ENCODE measurements at regions not wholly inside any gene's neighbourhood (a gene's known extent, or its start where the extent isn't known, plus 50 kb on each side); places are given as distances from the start of the nearest gene placed in this dataset.

DNA sequence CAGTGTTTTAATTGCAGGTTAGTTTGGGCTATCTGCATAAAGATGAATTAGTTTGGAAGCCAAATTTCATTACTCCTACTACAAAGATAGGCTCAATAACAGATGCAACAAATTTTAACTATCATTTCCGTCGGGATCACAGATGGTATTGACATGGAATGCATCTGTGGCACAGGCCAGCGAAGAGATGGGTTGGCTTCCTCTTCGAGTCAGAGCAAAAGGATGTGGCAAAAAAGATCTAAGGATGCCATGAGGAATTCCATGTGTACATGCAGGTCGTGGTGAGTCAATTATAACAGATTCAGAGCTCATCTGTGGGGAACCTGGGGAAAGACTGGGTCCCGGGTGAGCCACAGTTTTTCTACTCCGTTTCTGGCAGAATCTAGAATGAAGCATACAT lies 83.0 kb upstream of the CITED2 start:
- CTCF ChIA-PET = no interaction called here
- no peaks in the 10 kb centered on the region for H3K36me3 ChIP-seq (ENCODE audit: control insufficient read depth, insufficient read depth, low read length)
- DNase-seq = no peak
- no peaks in the 10 kb centered on the region for H3K27me3 ChIP-seq (replicated peaks; ENCODE audit: control insufficient read depth, insufficient read depth, low read length)
- TF ChIP-seq, protein P1, sequence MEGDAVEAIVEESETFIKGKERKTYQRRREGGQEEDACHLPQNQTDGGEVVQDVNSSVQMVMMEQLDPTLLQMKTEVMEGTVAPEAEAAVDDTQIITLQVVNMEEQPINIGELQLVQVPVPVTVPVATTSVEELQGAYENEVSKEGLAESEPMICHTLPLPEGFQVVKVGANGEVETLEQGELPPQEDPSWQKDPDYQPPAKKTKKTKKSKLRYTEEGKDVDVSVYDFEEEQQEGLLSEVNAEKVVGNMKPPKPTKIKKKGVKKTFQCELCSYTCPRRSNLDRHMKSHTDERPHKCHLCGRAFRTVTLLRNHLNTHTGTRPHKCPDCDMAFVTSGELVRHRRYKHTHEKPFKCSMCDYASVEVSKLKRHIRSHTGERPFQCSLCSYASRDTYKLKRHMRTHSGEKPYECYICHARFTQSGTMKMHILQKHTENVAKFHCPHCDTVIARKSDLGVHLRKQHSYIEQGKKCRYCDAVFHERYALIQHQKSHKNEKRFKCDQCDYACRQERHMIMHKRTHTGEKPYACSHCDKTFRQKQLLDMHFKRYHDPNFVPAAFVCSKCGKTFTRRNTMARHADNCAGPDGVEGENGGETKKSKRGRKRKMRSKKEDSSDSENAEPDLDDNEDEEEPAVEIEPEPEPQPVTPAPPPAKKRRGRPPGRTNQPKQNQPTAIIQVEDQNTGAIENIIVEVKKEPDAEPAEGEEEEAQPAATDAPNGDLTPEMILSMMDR (IDR thresholded peaks at IDR 0.05; ENCODE audit: insufficient read depth in 1 of 2, low read depth in 1 of 2, low read length in 1 of 2, severe bottlenecking in 1 of 2, unreplicated experiment in 1 of 2) = no peak
- H3K9me3 Mint-ChIP-seq (ENCODE audit: unreplicated experiment) = no peaks in the 10 kb centered on the region
- H3K36me3 Mint-ChIP-seq (ENCODE audit: insufficient read depth, unreplicated experiment) = no peaks in the 10 kb centered on the region
- POLR2A ChIA-PET = no interaction called here
- no peaks in the 10 kb centered on the region for H3K4me1 ChIP-seq
- no TSS peak for BruUV-seq (replicated peaks)
- H3K27me3 Mint-ChIP-seq (ENCODE audit: insufficient read depth, unreplicated experiment) = no peaks in the 10 kb centered on the region
- intact Hi-C loops (cut with micrococcal nuclease; ENCODE audit: unreplicated experiment) = no loop called here
- H3K4me3 Mint-ChIP-seq (ENCODE audit: unreplicated experiment) = no peak overlapping the region
- H3K4me1 Mint-ChIP-seq (ENCODE audit: low read depth, unreplicated experiment) = no peaks in the 10 kb centered on the region
- no peak overlapping the region for H3K27ac Mint-ChIP-seq (ENCODE audit: unreplicated experiment)
- H3K4me3 ChIP-seq (ENCODE audit: low read depth, low read length) = no peak overlapping the region
- H3K9me3 ChIP-seq = no peaks in the 10 kb centered on the region

DNA sequence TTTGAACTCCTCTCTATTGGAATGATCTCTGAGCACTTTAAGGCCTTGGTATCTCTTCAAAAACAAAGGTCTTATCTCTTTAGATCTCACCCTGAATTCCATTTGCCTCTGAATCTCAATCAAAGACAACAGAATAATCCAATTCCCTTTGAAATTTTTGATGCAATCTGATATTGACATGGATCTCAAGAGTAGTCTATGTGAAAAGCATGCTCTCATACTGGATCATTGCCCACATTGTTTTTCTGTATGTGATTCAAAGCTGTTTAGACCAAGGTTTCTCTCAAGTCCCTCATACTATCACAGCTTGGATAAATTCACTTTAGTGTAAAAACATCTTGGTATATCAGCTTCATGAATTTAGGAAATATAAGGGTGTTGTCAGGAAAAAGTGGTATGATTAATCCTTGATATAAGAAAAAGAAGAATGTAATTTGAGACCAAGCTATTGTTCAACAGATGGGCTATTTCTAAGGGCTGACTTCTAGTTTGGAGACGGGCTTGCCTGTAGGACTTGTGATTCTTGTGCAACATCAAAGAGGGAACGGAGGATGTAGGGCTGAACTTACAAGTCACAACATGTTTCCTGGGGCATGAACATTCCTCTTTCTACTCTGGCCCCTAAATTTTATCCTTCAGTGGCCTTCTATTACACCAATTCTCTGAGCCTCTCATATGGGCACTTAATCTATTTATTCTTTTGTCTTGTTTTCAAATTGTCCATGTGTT lies 77.9 kb upstream of the CITED2 start:
- no peaks in the 10 kb centered on the region for H3K9me3 ChIP-seq
- H3K4me1 ChIP-seq = peaks cover 23% of the 10 kb centered on the region
- H3K36me3 Mint-ChIP-seq (ENCODE audit: insufficient read depth, unreplicated experiment) = no peaks in the 10 kb centered on the region
- no peak overlapping the region for H3K27ac Mint-ChIP-seq (ENCODE audit: unreplicated experiment)
- H3K9me3 Mint-ChIP-seq (ENCODE audit: unreplicated experiment) = no peaks in the 10 kb centered on the region
- peaks cover 22% of the 10 kb centered on the region for H3K4me1 Mint-ChIP-seq (ENCODE audit: low read depth, unreplicated experiment)
- no peak overlapping the region for H3K4me3 ChIP-seq (ENCODE audit: low read depth, low read length)
- no TSS peak for BruUV-seq (replicated peaks)
- TF ChIP-seq, protein P1 (IDR thresholded peaks at IDR 0.05; ENCODE audit: insufficient read depth in 1 of 2, low read depth in 1 of 2, low read length in 1 of 2, severe bottlenecking in 1 of 2, unreplicated experiment in 1 of 2) = no peak
- intact Hi-C loops (cut with micrococcal nuclease; ENCODE audit: unreplicated experiment) = no loop called here
- ChIA-PET CTCF (no interaction called here), POLR2A (interaction anchor here (0.6 kb wide), 1 partner anchor 245 kb away, joined by 3 read pairs; no protein-coding TSS in a partner anchor)
- H3K36me3 ChIP-seq (ENCODE audit: control insufficient read depth, insufficient read depth, low read length) = no peaks in the 10 kb centered on the region
- H3K27me3 ChIP-seq (replicated peaks; ENCODE audit: control insufficient read depth, insufficient read depth, low read length) = no peaks in the 10 kb centered on the region
- H3K27me3 Mint-ChIP-seq (ENCODE audit: insufficient read depth, unreplicated experiment) = no peaks in the 10 kb centered on the region
- no peak overlapping the region for H3K4me3 Mint-ChIP-seq (ENCODE audit: unreplicated experiment)
- DNase-seq = no peak

DNA sequence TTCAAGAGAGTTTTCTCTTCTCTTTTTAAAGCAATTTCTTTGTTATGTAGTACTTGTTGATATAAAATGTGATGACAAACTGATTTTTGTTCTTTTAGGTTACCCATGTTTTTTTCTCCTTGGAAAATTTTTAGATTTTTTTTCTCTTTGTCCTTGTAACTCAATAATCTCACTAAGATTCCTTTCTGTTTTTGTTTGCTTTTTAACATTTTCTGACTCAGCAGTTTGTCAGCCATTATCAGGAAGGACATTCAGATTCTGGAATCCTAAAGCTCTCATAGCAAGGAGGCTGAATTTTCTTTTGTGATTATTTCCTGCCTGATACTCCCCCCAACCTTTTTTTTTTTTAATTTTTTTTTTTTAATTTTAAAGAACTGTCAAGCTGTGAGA lies 75.2 kb upstream of the CITED2 start:
- no peaks in the 10 kb centered on the region for H3K27me3 Mint-ChIP-seq (ENCODE audit: insufficient read depth, unreplicated experiment)
- no peaks in the 10 kb centered on the region for H3K36me3 Mint-ChIP-seq (ENCODE audit: insufficient read depth, unreplicated experiment)
- H3K4me1 Mint-ChIP-seq (ENCODE audit: low read depth, unreplicated experiment) = peaks cover 27% of the 10 kb centered on the region
- H3K27me3 ChIP-seq (replicated peaks; ENCODE audit: control insufficient read depth, insufficient read depth, low read length) = no peaks in the 10 kb centered on the region
- no peak overlapping the region for H3K27ac Mint-ChIP-seq (ENCODE audit: unreplicated experiment)
- no peaks in the 10 kb centered on the region for H3K9me3 ChIP-seq
- peaks cover 23% of the 10 kb centered on the region for H3K4me1 ChIP-seq
- no peaks in the 10 kb centered on the region for H3K9me3 Mint-ChIP-seq (ENCODE audit: unreplicated experiment)
- no peaks in the 10 kb centered on the region for H3K36me3 ChIP-seq (ENCODE audit: control insufficient read depth, insufficient read depth, low read length)
- DNase-seq = no peak
- H3K4me3 ChIP-seq (ENCODE audit: low read depth, low read length) = no peak overlapping the region
- TF ChIP-seq, protein P1 (IDR thresholded peaks at IDR 0.05; ENCODE audit: insufficient read depth in 1 of 2, low read depth in 1 of 2, low read length in 1 of 2, severe bottlenecking in 1 of 2, unreplicated experiment in 1 of 2) = no peak
- POLR2A ChIA-PET = no interaction called here
- no peak overlapping the region for H3K4me3 Mint-ChIP-seq (ENCODE audit: unreplicated experiment)
- intact Hi-C loops (cut with micrococcal nuclease; ENCODE audit: unreplicated experiment) = loop anchor here (5.0 kb wide), 1 partner anchor 72 kb away; no protein-coding TSS in a partner anchor
- CTCF ChIA-PET = no interaction called here
- no TSS peak for BruUV-seq (replicated peaks)
